HG03378 (cell line): ENCODE measurements at regions not wholly inside any gene's neighbourhood (a gene's known extent, or its start where the extent isn't known, plus 50 kb on each side); places are given as distances from the start of the nearest gene placed in this dataset.
"Not testable (repeated sequence)": the region's sequence is repeated elsewhere in the genome, so short reads cannot be mapped to it uniquely, and the experiment has no call there.

Experiments used
- ATAC-seq: cut with Tn5 transposase; IDR thresholded peaks from one replicate; pipeline ENCODE4 v1.9.1; 2021; ENCODE audit warnings: mild to moderate bottlenecking, moderate library complexity; ENCODE audit not compliant: unreplicated experiment

- no peak for ATAC-seq
Measured at GRCh38 chr11:22567759-22568158, 57.9 kb downstream of the FANCF start.

DNA sequence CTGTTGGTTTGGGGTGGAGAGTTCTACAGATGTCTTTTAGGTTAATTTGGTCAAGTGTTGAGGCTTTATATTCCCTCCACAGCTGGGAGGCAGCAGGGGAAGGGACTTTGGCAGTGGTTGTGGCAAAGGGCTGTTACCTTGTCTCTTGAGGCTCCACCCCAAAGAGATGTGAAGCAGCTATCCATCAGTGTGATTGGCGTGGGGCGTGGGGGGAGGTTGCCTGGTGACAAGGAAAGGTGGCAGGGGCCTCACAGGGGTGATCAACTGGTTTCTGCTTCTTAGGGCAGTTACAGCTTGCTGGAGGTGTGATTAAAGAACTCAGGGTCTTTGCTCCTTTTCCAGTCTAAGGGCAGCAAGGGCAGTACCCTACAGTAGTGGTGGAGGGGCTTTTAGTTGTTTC lies 59.3 kb downstream of the FANCF start:
- ATAC-seq: no peak

DNA sequence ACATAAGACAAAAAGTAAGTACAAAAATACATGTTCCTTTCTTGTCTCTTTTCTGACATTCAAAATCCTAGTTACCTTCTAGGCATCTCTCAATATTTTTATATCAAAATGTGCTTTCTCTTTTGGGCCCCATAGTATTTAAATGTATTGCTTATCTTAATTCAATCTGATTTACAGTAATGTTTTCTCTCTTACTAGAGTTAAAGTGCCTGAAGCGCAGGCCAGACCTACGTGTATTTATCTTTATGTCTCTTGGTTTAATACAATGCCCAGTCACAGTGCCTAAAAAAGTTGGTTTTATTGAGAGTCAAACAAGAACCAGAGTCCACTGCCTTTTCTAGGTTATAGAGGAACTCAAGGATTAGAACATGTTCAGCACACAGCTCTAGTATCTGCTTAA lies 64.3 kb downstream of the FANCF start:
- ATAC-seq: no peak

DNA sequence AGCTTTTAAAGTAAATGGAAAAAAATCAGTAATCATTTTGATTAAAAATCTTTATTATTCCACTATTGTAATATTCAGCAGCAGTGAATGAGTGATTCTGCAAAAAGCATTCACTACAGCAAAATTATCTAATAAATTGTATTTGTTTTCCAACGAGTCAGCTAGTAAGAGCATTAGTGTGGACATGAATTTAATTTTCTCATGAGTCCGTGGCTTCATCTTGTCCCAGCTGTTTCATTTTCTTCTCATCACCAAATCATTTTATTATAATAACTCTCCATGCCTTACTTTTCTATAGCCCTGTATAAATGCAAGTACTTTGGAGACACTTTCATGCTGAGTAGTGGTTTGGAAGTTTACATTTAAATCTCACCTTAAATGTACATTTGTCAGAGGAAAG lies 66.2 kb downstream of the FANCF start:
- no peak for ATAC-seq

- no peak for ATAC-seq
Measured at GRCh38 chr11:22558664-22559063, 67.0 kb downstream of the FANCF start.

DNA sequence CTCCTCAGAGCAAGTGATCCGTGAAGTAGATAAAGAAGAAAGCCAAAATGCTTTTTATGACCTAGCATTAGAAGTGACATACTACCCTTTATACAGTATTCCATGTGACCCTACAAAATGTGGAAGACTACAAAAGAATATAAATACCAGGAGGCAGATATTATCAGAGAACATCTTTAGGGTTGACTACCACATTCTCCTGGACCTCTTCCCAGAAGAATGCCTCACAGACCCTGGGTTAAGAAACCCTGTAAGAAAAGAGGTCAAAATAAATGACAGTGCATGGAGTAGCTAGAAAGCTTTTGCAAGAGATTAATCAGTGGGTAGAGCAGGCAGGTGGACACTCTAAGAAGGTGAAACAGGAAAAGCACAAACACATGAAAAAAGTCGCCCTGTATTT lies 69.2 kb downstream of the FANCF start:
- ATAC-seq: no peak

GRCh38 chr11:22555881-22556280 lies 69.7 kb downstream of the FANCF start:
- no peak for ATAC-seq

DNA sequence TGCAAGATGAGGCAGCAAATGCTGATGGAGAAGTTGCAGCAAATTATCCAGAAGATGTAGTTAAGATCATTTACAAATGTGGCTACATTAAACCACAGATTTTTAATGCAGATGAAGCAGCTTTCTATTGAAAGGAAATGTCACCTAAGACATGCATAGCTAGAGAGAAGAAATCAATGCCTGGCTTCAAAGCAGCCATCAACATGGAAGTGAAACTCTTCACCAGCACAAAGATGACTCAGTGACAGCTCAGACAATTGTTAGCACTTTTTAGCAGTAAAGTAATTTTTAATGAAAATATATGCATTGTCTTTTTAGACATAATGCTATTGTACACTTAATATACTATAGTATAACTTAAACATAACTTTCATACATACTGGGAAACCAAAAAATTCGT lies 71.4 kb downstream of the FANCF start:
- peak; percentile 96 for ATAC-seq

- no peak for ATAC-seq
Measured at GRCh38 chr11:22552885-22553284, 72.7 kb downstream of the FANCF start.

DNA sequence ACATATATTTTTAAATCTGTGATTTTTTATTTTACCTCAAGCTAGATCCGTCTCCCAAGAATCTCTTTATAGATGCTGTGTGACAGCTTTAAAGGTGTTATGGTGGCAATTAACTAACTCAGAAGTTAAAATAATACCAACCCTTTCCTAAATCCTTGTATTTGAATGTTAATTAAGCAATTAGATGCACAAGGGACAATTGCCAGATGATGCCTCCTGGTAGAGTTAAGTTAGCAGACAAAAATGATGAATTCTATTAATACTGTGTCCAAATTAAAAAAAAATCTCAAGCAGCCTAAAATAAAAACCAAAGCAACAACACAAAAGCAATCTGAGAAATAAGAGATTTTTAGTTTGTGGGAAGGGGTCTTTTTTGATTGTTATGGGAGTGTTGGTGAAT lies 78.9 kb downstream of the FANCF start:
- ATAC-seq: no peak

DNA sequence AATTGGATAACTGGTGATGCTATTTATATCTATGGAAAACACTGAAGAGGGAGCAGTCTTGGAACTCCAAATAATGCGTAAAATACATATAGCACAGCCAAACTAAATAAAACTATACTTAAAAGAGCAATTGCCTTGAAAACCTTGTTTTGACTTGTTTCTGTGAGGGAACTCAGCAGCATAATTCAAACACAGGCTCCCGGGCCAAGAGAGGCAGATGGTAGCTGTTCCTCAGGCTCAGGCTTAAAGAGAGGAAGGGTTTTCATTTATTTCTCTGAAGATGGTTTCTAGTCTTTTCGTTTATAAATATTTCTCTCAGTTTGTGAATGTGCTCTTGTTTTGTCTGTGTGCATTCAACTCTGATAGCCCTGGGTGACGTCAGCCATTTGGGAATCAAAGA lies 82.4 kb downstream of the FANCF start:
- ATAC-seq: no peak

DNA sequence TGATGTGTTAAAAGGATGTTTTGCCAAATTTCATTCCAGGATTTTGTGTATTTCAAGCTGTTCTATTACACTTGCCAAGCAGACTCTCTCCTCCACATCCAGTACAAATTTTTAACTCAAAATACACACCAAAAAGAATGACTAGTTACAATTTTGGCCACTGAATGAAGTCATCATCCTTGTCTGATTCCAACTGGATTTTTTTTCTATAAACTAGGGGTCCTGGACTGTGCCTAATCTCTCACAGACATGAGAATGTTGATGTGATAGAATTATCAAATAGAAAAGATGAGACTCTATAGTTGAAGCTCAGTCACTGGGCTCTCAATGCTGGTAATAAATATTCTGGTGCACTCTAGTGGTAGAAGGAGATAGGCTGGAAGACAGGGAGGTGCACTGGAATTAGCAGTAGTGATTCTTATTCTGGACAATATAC lies 85.8 kb downstream of the FANCF start:
- ATAC-seq: no peak

DNA sequence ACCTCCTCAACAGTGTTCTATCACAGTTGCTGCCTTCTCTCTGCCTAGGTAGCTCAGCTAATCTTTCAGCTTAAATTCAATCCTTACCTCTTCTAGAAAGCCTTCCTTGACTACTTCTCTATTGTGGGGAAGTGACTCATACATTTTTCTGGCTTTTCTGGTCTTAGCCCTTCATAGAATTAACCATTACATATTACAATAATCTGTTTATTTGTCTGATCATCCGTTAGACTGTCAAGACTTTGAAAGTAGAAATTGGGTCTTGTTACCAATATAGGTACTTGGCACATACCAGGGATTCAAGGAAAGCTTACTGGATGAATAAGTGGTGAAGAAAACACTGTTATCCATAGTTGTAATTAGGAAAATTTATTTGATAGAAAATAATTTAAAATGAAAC lies 89.6 kb downstream of the FANCF start:
- ATAC-seq: no peak

GRCh38 chr11:22528612-22529429 lies 96.8 kb downstream of the FANCF start:
- not testable (repeated sequence) for ATAC-seq

GRCh38 chr11:22522225-22522624 lies 103.4 kb downstream of the FANCF start:
- no peak for ATAC-seq

DNA sequence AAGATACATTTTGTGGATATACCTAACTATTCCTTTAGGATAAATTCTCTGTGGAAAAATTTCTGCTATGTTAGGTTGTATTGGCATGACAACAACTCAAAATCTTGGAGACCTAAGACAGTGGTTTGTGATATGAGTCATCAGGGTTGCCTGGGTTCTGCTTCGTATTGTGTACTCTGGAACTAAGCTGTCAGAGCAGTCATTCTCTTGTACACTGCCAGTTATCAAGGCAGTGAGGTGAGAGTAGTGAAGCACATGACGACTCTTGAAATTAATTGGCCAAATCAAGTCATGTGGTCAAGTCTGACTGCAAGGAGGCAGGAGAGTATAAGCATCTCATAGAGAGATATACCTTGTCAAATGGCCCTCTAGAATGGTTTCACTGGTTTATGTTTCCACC lies 104.4 kb downstream of the FANCF start:
- peak; percentile 77 for ATAC-seq

DNA sequence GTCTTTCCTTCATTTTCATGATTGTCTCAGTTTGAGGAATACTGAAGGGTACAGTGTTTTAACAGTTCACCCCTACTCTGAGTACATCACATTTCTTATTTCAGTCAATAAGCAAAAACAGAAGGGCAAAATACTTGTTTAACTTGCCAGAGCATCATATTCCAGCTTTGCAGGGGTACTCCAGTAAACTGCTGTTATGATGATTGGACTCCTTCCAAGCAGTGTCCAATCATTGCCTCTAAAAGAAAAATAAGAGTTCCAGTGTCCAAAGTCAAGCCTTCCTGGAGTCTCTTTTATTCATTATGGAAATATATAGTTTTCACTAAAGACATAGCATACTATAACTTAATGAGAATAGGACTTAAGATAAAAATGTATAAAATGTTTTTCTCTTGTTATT lies 105.1 kb downstream of the FANCF start:
- ATAC-seq: no peak

GRCh38 chr11:22518344-22518743 lies 107.3 kb downstream of the FANCF start:
- ATAC-seq: not testable (repeated sequence)

DNA sequence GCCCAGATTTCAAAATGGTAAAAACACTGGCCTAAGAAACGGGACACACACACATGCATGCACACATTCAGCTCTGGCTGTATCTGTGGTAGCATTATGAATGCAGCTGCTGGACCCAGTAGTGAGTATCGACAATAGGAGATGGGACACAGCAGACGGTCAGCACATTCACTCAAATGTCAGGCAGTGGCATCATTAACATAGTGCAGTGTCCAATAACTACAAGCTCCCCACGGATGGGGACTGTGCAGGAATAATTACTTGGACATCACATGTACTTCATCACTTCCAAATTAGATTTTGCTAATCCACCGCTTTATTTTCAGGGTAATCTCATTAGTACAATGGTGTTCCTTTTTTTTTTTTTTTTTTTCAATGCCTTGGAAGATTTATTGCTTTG lies 109.5 kb downstream of the FANCF start:
- ATAC-seq: no peak

- no peak for ATAC-seq
Measured at GRCh38 chr11:22512457-22512856, 113.2 kb downstream of the FANCF start.

GRCh38 chr11:22510741-22511140 lies 114.9 kb downstream of the FANCF start:
- no peak for ATAC-seq

DNA sequence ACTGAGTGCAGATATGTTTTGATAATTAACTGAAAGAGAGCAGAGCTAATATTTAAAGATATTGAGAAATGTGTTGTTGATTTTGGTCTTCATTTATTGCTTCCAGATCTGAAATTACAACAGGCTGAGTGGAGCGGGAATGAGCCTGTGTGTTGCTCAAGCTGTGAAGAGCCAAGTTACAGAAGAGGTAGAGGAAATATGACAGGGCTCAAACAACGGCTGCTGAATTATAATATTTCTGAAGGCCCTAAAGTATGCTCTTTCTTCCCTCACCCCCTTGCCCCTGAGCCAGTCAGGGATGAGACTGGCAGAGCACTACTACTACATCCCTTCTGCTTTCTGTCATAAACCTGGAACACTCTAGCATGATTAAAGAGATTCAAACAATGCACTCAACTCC lies 115.6 kb downstream of the FANCF start:
- no peak for ATAC-seq

DNA sequence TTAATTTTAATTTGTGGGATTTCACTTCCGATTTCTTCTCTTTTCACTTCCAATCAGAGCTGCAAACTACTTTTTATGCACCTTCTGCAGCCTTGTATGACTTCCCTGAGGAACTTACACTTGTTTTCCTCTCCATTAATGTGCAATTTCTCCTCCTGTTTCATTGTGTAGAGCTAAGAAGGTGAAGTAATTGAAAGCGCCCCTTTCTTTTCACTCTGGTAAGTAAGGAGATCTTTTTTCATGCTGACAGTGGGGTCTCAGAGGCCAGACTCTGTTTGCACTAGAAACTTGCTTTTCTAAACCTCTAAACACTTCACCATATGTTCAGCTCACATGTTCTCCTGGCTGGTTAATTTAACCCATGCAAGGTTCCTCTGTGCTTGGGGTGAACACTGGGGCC lies 117.0 kb downstream of the FANCF start:
- ATAC-seq: no peak
